Ishikawa (cell line): ENCODE measurements at regions not wholly inside any gene's neighbourhood (a gene's known extent, or its start where the extent isn't known, plus 50 kb on each side); places are given as distances from the start of the nearest gene placed in this dataset.

Experiments
- CEBPB ChIP-seq: IDR thresholded peaks from 2 replicates; pipeline ENCODE4 v1.6.1; 2012
- CREB1 ChIP-seq: IDR thresholded peaks from 2 replicates; pipeline ENCODE4 v1.6.1; 2012; ENCODE audit warnings: low read depth
- EGR1 ChIP-seq: IDR thresholded peaks from 2 replicates; pipeline ENCODE4 v1.6.1; 2012
- EP300 ChIP-seq: IDR thresholded peaks from 2 replicates; pipeline ENCODE4 v1.6.1; 2012; ENCODE audit warnings: borderline replicate concordance
- FOXM1 ChIP-seq: IDR thresholded peaks from 2 replicates; pipeline ENCODE4 v1.6.1; 2012; ENCODE audit warnings: low read depth, borderline replicate concordance
- NFIC ChIP-seq: IDR thresholded peaks from 2 replicates; pipeline ENCODE4 v1.6.1; 2012
- RAD21 ChIP-seq: IDR thresholded peaks from 2 replicates; pipeline ENCODE4 v1.6.1; 2012; ENCODE audit warnings: low read depth
- TAF1 ChIP-seq: IDR thresholded peaks from 2 replicates; pipeline ENCODE4 v1.6.1; 2012; ENCODE audit warnings: low read depth, mild to moderate bottlenecking
- TCF12 ChIP-seq: IDR thresholded peaks from 2 replicates; pipeline ENCODE4 v1.6.1; 2012; ENCODE audit warnings: low read depth
- TEAD4 ChIP-seq: IDR thresholded peaks from 2 replicates; pipeline ENCODE4 v1.6.1; 2012
- YY1 ChIP-seq: IDR thresholded peaks from 2 replicates; pipeline ENCODE4 v1.6.1; 2012; ENCODE audit warnings: low read depth
- ZBTB7A ChIP-seq: IDR thresholded peaks from 2 replicates; pipeline ENCODE4 v1.6.1; 2012; ENCODE audit warnings: low read depth
- TF ChIP-seq, protein P1 (sequence below): IDR thresholded peaks from 2 replicates; pipeline ENCODE4 v1.6.1; 2012
- TF ChIP-seq, protein P2 (sequence below): IDR thresholded peaks from 2 replicates; pipeline ENCODE4 v1.6.1; 2012; ENCODE audit warnings: low read depth, mild to moderate bottlenecking
- TF ChIP-seq, protein P3 (sequence below): IDR thresholded peaks from 2 replicates; pipeline ENCODE4 v1.6.1; 2012

DNA sequence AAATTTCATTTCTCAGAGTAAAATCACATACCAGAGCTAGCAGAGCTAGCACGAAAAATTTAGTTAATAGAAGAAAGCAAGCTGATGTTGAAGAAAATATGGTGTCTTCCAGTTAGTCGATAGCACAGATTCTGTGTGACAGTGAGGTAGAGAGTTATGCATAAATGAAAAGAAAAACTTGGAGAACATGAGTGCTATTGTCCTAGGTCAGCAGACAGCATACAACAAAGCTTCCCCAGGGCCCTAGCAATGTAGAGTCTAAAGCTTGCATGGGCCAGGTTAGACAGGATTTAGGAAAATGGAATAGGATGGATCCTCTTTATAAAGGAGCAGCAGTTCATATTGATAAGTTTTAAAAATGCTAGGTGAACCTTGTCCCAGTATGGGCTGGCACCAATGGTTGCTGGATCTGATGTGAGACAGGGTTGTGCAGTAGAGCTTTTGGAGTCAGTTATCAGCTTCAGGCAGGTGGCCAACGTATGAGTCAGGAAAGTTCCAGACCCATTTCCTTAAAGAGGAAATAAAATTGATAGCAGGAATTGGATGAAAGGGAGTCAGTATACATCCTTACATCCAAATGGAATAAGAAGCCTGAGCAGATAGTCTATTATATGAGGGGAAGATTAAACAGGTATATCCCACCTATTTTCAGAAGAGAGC, 277.2 kb downstream of the FRK start:
- TF ChIP-seq FOXM1, result no peak
- TF ChIP-seq, protein P1, sequence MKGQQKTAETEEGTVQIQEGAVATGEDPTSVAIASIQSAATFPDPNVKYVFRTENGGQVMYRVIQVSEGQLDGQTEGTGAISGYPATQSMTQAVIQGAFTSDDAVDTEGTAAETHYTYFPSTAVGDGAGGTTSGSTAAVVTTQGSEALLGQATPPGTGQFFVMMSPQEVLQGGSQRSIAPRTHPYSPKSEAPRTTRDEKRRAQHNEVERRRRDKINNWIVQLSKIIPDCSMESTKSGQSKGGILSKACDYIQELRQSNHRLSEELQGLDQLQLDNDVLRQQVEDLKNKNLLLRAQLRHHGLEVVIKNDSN, result no peak
- TF ChIP-seq NFIC, result no peak
- TF ChIP-seq YY1, result no peak
- TF ChIP-seq CREB1, result no peak
- TF ChIP-seq TEAD4, result no peak
- TF ChIP-seq TAF1, result no peak
- TF ChIP-seq, protein P2, sequence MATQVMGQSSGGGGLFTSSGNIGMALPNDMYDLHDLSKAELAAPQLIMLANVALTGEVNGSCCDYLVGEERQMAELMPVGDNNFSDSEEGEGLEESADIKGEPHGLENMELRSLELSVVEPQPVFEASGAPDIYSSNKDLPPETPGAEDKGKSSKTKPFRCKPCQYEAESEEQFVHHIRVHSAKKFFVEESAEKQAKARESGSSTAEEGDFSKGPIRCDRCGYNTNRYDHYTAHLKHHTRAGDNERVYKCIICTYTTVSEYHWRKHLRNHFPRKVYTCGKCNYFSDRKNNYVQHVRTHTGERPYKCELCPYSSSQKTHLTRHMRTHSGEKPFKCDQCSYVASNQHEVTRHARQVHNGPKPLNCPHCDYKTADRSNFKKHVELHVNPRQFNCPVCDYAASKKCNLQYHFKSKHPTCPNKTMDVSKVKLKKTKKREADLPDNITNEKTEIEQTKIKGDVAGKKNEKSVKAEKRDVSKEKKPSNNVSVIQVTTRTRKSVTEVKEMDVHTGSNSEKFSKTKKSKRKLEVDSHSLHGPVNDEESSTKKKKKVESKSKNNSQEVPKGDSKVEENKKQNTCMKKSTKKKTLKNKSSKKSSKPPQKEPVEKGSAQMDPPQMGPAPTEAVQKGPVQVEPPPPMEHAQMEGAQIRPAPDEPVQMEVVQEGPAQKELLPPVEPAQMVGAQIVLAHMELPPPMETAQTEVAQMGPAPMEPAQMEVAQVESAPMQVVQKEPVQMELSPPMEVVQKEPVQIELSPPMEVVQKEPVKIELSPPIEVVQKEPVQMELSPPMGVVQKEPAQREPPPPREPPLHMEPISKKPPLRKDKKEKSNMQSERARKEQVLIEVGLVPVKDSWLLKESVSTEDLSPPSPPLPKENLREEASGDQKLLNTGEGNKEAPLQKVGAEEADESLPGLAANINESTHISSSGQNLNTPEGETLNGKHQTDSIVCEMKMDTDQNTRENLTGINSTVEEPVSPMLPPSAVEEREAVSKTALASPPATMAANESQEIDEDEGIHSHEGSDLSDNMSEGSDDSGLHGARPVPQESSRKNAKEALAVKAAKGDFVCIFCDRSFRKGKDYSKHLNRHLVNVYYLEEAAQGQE, result no peak
- TF ChIP-seq TCF12, result no peak
- TF ChIP-seq EGR1, result no peak
- TF ChIP-seq ZBTB7A, result no peak
- no peak for TF ChIP-seq RAD21
- no peak for TF ChIP-seq CEBPB
- TF ChIP-seq, protein P3, sequence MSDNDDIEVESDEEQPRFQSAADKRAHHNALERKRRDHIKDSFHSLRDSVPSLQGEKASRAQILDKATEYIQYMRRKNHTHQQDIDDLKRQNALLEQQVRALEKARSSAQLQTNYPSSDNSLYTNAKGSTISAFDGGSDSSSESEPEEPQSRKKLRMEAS, result no peak
- no peak for TF ChIP-seq EP300

DNA sequence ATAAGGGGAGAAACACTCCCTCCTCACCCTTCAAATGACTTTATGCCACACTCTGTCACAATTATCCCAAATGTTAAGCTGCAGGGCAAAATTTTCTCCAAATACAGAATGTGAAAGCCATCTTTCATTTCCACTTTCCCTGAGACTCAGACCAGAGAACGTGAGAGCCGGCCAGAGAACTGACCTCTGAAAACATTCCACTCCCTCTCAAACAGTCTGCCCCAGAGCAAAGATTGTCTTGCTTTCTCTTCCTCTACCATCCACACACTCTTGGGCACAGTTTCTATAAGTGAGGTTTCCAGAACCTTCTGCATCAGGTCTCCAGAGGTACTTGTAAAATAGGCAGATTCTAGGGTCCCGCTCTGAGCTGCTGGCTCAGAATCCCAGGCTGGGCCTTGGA, 278.1 kb downstream of the FRK start:
- TF ChIP-seq, protein P3, result no peak
- TF ChIP-seq, protein P1, result no peak
- TF ChIP-seq YY1 (no peak), CREB1 (no peak), NFIC (no peak), ZBTB7A (no peak), EP300 (no peak), TCF12 (no peak), EGR1 (no peak), CEBPB (no peak), FOXM1 (no peak), RAD21 (no peak), TAF1 (no peak), TEAD4 (no peak)
- TF ChIP-seq, protein P2, result no peak

DNA sequence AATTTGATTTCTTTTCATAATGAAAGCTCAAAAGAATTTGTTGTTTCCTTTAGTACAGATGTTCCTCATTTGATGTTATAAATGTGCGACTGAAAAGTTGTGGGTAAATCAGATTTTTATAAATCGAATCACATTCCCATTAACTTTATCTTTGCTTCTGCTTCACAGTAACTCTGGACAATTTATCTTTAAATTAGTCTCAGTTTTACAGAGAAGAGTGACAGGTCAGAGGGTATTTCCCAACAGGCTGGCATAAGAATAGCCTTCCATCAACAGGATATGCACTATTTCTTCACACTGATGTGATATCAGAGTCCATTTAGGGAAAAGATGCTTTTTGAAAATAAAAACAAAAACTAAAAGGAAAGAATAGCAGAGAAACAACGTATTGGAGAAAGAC, 286.9 kb downstream of the FRK start:
- TF ChIP-seq, protein P3, result no peak
- TF ChIP-seq FOXM1 (no peak), EP300 (no peak), YY1 (no peak)
- TF ChIP-seq, protein P1, result no peak

DNA sequence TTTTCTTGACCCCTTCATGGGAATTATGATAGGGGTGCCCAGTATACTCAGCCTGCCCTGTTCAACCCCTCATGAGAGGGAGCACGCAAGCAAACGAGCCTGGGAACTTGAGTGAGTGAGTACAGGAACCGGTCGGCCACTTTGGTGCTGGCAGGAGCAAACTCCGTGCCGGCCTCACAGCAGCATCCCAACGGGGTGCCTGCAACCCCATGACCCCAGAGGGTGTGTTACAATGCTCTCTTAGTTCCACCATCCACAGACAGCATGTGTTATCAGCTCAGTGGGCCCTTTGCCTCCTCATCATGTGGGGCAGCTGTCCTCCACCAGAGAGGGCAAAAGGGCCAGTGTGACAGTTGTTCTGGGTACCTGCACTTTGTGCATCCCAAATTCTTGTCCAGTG, 289.8 kb downstream of the FRK start:
- no peak for TF ChIP-seq TEAD4

DNA sequence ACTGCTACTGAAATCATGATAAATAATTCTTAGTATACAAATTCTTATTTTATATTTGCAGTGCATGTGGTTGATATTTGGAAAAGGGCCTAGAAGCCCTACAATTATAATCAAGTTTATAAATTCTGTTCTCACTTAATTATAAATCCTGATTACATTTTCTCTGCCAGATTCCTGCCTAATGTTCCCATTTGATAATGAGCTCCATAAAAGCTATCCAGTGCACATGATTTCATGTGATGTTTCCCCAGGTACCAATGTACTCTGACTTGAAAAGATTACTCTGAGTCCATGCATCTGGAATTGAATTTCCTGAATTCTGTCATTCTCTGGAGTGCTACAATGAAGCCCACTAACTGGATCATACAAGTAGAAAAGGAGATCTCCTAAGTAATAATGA, 292.2 kb downstream of the FRK start:
- TF ChIP-seq RAD21 (no peak), TEAD4 (no peak), YY1 (no peak), EP300 (no peak), FOXM1 (no peak), TAF1 (no peak), CEBPB (no peak), ZBTB7A (no peak), EGR1 (no peak), TCF12 (no peak), CREB1 (no peak)
- TF ChIP-seq, protein P3, result no peak
- TF ChIP-seq, protein P2, result no peak
- TF ChIP-seq, protein P1, result no peak
